Lung (tissue), 11 donors: ENCODE measurements at regions not wholly inside any gene's neighbourhood (a gene's known extent, or its start where the extent isn't known, plus 50 kb on each side); places are given as distances from the start of the nearest gene placed in this dataset.

ENCODE experiments used
- ATAC-seq: fragments of 200-7000 bp; cut with Tn5 transposase; one replicate; pipeline ENCODE4 v1.9.1; 2020; ENCODE audit warnings: moderate number of reproducible peaks; ENCODE audit not compliant: insufficient read depth, low FRiP score
- DNase-seq, 3 donors: peaks; one replicate each; pipeline ENCODE4 v3.0.0-alpha.2; 2013 to 2017
- H3K27ac ChIP-seq, 2 donors: one replicate each; pipeline ENCODE4 v1.5.1; 2013; ENCODE audit warnings: mild to moderate bottlenecking in 2 of 2, moderate library complexity in 2 of 2, control low read depth in 1 of 2, inconsistent platforms in 1 of 2, low read depth in 1 of 2, low read length in 1 of 2
- H3K27me3 ChIP-seq, 3 donors: one replicate each; pipeline ENCODE4 v1.5.1; 2013; ENCODE audit warnings: low read length in 2 of 3; ENCODE audit not compliant: control insufficient read depth in 3 of 3, insufficient read depth in 3 of 3
- H3K36me3 ChIP-seq, 4 donors: one replicate each; pipeline ENCODE4 v1.5.1; 2013; ENCODE audit warnings: low read length in 4 of 4, mild to moderate bottlenecking in 1 of 4, moderate library complexity in 1 of 4; ENCODE audit not compliant: control insufficient read depth in 4 of 4, insufficient read depth in 4 of 4
- H3K4me1 ChIP-seq, 5 donors: one replicate each; pipeline ENCODE4 v1.5.1; 2013; ENCODE audit warnings: low read length in 5 of 5, mild to moderate bottlenecking in 2 of 5, moderate library complexity in 1 of 5; ENCODE audit not compliant: control insufficient read depth in 5 of 5, insufficient read depth in 5 of 5
- H3K4me3 ChIP-seq: one replicate; pipeline ENCODE4 v1.5.1; 2013; ENCODE audit warnings: mild to moderate bottlenecking, control low read depth, moderate library complexity
- H3K9ac ChIP-seq, 2 donors: one replicate each; pipeline ENCODE4 v1.5.1; 2013; ENCODE audit warnings: low read length in 2 of 2, control low read depth in 1 of 2; ENCODE audit not compliant: insufficient read depth in 1 of 2
- H3K9me3 ChIP-seq, 4 donors: one replicate each; pipeline ENCODE4 v1.5.1; 2013; ENCODE audit warnings: low read length in 3 of 4, mild to moderate bottlenecking in 1 of 4, moderate library complexity in 1 of 4; ENCODE audit not compliant: control insufficient read depth in 4 of 4, insufficient read depth in 3 of 4
- CTCF ChIP-seq: IDR thresholded peaks from 2 replicates; pipeline ENCODE4 v1.5.1; 2012; ENCODE audit warnings: mild to moderate bottlenecking; ENCODE audit errors: control extremely low read depth, extremely low read depth
- WGBS, 2 donors: extraction: QIAGEN DNeasy Blood & Tissue Kit; methylation state at CpG; one replicate each; pipeline ENCODE4 v1.1.7; 2013; 5-methylcytosine and 5-hydroxymethylcytosine counted together
- donor health status: control.
- donor health status: control.
- donor health status: Bipolar disorder and iron deficiency.
- donor health status: healthy.
- donor health status: DM: yes; HTN: yes; CAD: no.

GRCh38 chr14:95452176-95452892 lies 64.1 kb downstream of the SYNE3 start:
- Histone ChIP-seq H3K4me3 (no peak overlapping the region), H3K36me3 (peaks cover 0 to 36% (median 6%) of the 10 kb centered on the region in 4 donors), H3K27me3 (no peaks in the 10 kb centered on the region), H3K4me1 (no peaks in the 10 kb centered on the region), H3K27ac (no peak overlapping the region), H3K9ac (no peak overlapping the region), H3K9me3 (no peaks in the 10 kb centered on the region)
- DNase-seq (peak in 1 of 3 donors; percentile 25), ATAC-seq (no peak)
- no peak for TF ChIP-seq CTCF
- 85 to 89% methylated on average over 18 of the region's 18 CpGs for WGBS, 2 donors

- Histone ChIP-seq H3K27me3 (no peaks in the 10 kb centered on the region), H3K4me1 (no peaks in the 10 kb centered on the region), H3K27ac (no peak overlapping the region), H3K36me3 (peaks cover 0 to 30% (median 6%) of the 10 kb centered on the region in 4 donors), H3K9me3 (no peaks in the 10 kb centered on the region), H3K4me3 (no peak overlapping the region), H3K9ac (no peak overlapping the region)
- no peak for DNase-seq
- no peak for TF ChIP-seq CTCF
- 98 to 100% methylated on average over 11 of the region's 11 CpGs for WGBS, 2 donors
- no peak for ATAC-seq
Measured at GRCh38 chr14:95449131-95449530, 67.3 kb downstream of the SYNE3 start.

GRCh38 chr14:95446470-95446869 lies 70.0 kb downstream of the SYNE3 start:
- DNase-seq (no peak), ATAC-seq (no peak)
- no peaks in the 10 kb centered on the region for H3K27me3 ChIP-seq
- peaks cover 0 to 24% (median 6%) of the 10 kb centered on the region in 4 donors for H3K36me3 ChIP-seq
- H3K4me3 ChIP-seq, result no peak overlapping the region
- TF ChIP-seq CTCF, result no peak
- H3K27ac ChIP-seq, result no peak overlapping the region
- no peaks in the 10 kb centered on the region for H3K9me3 ChIP-seq
- no peaks in the 10 kb centered on the region for H3K4me1 ChIP-seq
- H3K9ac ChIP-seq, result no peak overlapping the region
- WGBS, 2 donors, result 82 to 98% methylated on average over 4 of the region's 4 CpGs

- 85 to 99% methylated on average over 6 of the region's 6 CpGs for WGBS, 2 donors
- Histone ChIP-seq H3K27me3 (no peaks in the 10 kb centered on the region), H3K4me1 (no peaks in the 10 kb centered on the region), H3K27ac (no peak overlapping the region), H3K4me3 (no peak overlapping the region), H3K9ac (no peak overlapping the region), H3K9me3 (no peaks in the 10 kb centered on the region), H3K36me3 (peaks cover 0 to 20% (median 4%) of the 10 kb centered on the region in 4 donors)
- ATAC-seq, result no peak
- no peak for TF ChIP-seq CTCF
- DNase-seq, result no peak
Measured at GRCh38 chr14:95445676-95446075, 70.8 kb downstream of the SYNE3 start.
